ENCODE measurements at regions not wholly inside any gene's neighbourhood (a gene's known extent, or its start where the extent isn't known, plus 50 kb on each side); places are given as distances from the start of the nearest gene placed in this dataset.
A peak's percentile ranks its signal among the peaks of the same experiment; 100 is the strongest.

DNA sequence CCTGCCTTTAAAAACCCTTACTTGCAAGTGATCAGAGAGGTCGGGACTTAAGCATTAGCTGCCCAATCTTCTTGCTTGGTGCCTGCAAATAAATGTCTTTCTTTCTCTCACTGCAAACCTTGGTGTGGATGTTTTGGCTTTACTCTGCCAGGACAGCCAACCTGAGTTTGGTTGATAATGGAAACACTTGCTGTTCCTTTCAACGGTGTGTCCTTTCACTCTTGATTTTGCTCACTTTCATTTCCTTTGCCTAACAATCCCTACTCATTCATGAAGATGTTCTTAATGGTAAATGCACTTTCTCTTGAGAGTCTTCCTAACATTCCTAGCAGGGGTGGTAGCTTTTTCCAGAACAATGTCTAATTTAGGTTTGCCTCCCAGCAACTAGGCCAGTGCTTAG is 366.2 kb downstream of the HRH4 start:
- DNase-seq (ENCODE audit: low spot score), result no peak

- DNase-seq (ENCODE audit: low spot score), result no peak
These were observed 367.1 kb downstream of the HRH4 start for GRCh38 chr18:24827501-24827900.

DNA sequence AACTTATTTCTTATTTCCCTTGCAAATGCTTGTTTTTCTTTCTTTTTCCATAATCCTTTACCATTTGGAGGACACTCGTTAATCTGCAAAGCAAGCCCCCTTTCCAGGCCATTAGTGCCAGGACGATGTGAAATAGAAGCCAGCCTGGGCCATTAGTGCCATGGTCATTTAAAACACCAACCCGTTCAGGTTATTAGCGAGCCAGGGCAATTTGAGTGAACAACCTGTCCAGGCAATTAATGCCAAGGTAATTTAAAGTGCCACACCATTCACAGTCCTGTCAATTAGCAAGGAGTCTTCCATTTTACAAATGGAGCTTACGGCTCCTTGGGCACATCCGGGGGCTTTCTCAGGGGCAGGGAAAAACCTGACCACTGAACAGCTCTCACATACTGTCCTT is 370.6 kb downstream of the HRH4 start:
- no peak for DNase-seq (ENCODE audit: low spot score)

- DNase-seq (ENCODE audit: low spot score), result no peak
These were observed 371.6 kb downstream of the HRH4 start for GRCh38 chr18:24831871-24832665.

DNA sequence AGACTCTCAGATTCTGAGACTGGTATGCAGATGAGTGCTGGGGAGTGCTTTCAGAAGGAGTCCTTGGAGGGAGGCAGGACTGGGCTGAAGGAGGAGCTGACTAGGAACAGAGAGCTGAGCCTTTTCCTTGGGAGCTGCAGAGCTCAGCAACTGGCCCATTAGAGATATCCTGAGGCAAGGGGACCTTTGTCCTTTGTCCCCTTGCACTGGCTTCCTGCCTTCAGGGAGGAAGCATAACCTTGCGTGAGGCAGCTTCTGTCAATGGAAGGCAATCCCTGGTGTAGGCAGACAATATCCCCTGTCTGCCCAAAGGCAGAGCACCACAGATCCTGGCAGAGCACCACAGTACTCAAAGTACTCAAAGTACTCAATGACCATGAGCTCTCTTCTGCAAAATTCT is 375.3 kb downstream of the HRH4 start:
- no peak for DNase-seq (ENCODE audit: low spot score)

- DNase-seq (ENCODE audit: low spot score), result peak; percentile 72
These were observed 376.6 kb downstream of the HRH4 start for GRCh38 chr18:24837066-24837465.

DNA sequence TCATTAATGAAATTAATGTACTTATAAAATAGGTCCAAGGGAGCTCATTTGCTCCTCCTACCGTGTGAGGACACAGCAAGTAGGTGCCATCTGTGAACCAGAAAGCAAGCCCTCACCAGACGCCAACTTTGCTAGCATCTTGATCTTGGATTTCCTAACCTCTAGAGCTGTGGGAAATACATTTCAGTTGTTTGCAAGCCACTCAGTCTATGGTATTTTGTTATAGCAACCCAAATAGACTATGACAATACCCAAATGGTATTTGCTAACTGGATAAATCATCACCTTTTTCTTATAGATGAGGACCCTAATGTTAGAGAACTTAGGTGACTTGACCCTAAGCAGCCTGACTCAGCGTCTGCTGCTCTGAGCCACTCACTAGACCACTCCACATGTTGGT is 379.6 kb downstream of the HRH4 start:
- no peak for DNase-seq (ENCODE audit: low spot score)

- no peak for DNase-seq (ENCODE audit: low spot score)
These were observed 380.2 kb downstream of the HRH4 start for GRCh38 chr18:24840640-24841039.

DNA sequence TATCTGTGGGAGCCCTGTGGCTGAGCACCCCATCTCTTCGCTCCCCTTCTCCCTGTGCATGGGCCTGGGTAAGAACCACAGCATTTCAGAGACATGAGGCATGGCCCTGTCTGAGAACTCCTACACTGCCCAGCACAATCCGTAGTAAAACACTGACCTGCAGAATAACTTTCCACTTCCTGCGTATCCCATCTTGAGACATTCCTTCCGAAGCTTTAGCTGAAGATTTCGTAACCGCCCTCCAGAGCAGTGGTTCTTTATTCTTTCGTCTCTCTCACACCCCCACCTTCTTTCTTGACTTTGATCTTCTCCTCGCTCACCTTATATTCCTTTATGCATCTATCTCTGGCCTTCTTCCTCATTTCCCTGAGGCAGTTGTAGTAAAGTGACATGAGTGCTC is 381.1 kb downstream of the HRH4 start:
- DNase-seq (ENCODE audit: low spot score), result no peak

DNA sequence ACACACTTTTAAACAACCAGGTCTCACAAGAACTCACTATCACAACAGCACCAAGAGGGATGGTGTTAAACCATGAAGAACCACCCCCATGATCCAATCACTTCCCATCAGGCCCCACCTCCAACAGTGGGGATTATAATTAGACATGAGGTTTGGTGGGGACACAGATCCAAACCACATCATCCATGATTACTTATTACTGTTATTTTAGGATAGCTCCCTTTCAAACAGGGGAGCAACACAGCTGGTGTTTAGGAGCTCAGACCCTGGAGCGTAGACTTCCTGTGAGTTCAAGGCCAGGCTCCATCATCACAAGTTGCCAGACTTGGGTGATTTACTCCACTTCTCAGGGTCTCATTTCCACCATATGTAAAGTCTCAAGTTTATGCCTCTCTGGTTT is 382.7 kb downstream of the HRH4 start:
- DNase-seq (ENCODE audit: low spot score), result no peak

DNA sequence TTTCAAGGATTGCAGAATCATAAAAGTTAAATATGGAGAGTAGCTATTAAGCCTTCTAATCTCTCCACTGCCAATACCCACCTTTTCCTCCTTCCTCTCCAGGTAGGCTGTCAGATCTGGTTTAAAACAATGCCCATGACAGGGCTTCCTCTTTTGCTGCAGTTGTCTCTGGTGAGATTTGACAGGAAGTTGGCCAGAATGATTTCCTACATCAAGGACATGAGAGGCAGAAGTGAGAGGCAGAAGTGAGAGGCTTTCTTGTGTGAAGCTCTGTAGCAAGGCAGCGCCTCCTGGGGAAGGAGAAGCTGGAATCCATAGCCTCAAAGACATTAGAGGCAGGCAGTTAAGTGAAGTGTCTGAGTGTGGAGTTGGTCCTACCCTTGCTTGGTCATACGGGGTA is 385.7 kb downstream of the HRH4 start:
- DNase-seq (ENCODE audit: low spot score), result no peak

DNA sequence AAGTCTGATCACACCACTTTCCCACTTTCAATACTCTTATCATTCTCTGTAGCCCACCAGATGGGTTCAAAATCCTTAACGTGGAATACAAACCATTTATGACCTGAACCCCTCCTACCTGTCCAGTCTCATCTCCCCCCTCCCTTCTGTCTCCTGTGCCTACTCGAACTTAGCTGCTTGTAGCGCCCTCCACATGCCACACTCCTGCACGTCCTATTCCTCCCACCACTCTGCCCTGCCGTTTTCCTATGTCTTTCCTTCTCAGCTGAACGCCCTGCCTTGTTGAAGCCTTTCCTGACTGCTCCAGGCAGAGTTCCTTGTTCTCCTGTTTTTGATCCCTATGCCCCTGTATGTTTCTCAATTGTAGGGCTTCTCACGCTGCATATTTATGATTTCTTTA is 390.1 kb downstream of the HRH4 start:
- no peak for DNase-seq (ENCODE audit: low spot score)

DNA sequence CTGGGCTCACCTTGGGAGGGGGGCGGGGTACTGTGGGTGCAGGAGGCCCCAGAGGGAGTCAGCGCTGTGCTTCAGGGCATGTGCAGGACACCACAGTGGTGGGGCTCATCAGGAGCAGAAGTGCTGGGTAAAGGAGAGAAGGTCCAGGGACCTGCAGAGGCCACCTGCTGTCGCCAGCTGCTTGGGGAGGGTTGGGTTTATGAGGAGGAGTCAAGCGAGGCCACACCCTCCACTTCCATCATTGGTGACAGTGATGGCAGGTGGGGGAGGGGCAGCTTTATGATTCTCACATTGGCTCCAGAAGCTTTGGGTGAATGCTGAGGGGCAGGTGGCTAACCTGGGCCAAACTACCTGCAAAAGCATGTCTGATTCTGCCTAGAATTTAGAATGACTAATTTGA is 392.6 kb downstream of the HRH4 start:
- DNase-seq (ENCODE audit: low spot score), result no peak

DNA sequence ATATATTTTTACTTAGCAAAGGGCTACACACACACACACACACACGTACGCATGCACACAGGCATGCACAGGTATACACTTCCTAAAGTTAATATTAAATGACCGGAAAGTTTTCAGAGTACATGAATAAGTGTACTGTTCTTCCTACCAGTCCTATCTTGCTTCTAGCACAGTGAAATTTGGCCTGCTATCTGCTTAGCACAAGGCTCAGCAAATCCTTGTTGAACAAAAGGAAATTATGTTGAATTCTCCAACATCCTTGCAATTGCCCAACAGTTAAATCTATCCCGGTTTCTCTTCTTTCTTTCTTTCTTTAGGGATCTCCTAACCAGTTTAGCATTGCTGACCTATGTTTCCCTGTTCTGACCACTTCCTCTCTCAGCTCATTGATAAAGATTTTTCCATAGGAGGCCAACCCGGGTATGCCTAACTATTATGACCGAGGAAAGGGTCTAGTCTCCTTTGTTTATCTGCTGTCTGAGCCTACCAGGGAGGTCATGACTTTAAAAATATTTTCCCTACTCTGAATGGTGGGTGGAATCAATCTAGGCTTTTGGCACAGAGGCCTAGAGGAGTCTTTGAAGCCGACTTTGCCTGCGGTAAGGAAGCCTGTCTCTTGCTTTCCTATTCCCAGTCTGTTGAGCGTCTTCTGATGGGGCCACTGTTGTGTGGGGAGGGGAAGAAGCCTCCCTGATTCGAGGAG is 400.7 kb downstream of the HRH4 start:
- DNase-seq (ENCODE audit: low spot score), result no peak

- no peak for DNase-seq (ENCODE audit: low spot score)
These were observed 401.9 kb downstream of the HRH4 start for GRCh38 chr18:24862201-24862816.

DNA sequence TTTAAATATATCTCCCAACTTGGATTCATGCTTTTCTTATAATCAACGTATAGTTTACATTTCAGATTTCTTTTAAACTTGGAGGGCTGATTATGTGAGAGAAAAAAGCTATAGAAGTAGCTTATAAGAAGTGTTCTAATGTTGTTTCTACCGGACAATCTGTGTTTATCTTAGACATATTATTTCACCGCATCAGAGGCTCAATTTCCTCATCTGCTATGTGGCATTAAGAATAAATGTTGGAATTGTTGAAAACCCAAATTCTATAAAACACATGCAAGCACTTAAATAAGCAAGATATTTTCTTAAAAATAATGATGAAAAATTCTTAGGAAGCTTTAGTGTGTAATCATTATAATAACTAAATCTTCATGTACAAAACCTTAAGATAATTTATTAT is 407.9 kb downstream of the HRH4 start:
- no peak for DNase-seq (ENCODE audit: low spot score)

DNA sequence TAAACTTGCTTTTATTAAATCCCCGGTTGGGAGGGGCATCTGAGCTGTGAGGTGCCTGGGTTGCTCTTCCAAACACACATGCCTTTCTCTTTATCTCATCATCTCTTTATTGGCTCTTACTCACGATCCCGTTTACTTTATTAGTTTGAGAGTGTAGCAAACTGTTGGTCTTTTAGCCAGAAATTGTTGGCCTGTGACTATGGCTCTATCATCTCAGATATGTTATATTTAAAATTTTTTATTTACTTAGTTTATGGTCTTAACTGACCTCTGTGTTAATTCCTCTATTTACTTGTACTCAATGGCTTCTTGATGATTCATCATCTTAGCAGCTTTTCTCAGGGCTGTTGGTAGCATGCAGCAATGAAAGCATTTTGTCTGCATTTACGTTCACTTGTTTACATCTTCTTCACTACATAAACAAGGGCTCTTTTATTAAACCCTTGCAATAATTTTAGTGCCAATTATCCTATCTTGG is 408.4 kb downstream of the HRH4 start:
- DNase-seq (ENCODE audit: low spot score), result peak; percentile 84

DNA sequence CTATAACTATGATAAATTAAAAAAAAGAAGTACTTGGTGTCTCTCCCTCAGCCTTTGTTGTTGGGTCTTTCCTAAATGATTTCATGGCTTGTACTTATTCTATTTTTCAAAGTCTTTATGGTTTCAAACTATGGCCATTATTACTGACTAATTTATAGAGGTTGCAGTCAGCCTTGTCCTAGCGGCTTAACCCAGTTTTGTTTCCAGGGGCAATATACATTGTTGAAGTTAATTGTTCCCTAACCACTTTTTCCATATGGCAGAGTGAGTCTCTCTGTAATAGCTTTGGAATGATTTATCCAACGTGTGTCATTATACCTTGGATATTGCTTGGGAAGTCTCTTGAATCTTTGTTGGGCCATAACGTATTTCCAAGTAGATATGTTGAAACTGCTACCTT is 408.8 kb downstream of the HRH4 start:
- no peak for DNase-seq (ENCODE audit: low spot score)

GRCh38 chr18:24875286-24875685 is 414.8 kb downstream of the HRH4 start:
- DNase-seq (ENCODE audit: low spot score), result no peak

DNA sequence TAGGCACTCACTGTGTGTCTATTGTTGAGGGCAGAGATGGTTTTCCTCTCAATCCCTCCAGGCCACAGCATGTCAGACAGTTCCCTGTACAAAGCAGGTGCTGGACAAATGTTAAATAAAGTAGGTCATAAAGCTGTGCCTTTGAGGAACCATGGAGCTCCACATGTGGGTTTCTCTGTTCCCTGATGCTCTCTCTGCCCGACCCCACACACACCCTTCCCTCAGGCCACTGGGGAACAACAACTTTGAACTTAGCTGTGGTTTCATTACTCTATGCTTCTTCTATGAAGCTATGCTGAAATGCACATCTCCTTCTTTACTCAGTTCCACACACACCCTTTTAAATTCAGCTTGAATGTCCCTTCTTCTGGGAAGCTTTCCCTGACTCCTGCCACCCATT is 415.3 kb downstream of the HRH4 start:
- no peak for DNase-seq (ENCODE audit: low spot score)

GRCh38 chr18:24876266-24876665 is 415.8 kb downstream of the HRH4 start:
- peak; percentile 40 for DNase-seq (ENCODE audit: low spot score)

GRCh38 chr18:24877066-24877465 is 416.6 kb downstream of the HRH4 start:
- no peak for DNase-seq (ENCODE audit: low spot score)

DNA sequence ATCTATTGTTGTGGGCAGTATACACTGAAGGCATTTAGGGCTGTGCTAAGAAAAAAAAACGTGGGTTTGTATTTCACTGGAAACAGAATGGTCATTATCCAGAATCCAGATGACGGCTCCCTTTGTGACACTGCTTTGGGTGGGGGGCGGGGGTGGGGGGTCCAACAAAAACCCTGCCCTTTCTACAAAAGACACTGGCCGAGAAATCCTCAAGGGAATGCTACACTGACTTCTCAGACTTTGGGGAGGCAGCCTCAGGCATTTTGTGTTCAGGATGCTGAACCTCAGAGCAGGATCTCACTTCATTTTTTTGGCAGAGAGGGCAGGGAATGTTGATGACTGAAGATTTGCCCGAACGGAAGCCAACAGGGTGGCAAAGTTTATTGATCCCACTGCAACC is 417.1 kb downstream of the HRH4 start:
- no peak for DNase-seq (ENCODE audit: low spot score)
